ENCODE measurements at regions not wholly inside any gene's neighbourhood (a gene's known extent, or its start where the extent isn't known, plus 50 kb on each side); places are given as distances from the start of the nearest gene placed in this dataset.

DNA sequence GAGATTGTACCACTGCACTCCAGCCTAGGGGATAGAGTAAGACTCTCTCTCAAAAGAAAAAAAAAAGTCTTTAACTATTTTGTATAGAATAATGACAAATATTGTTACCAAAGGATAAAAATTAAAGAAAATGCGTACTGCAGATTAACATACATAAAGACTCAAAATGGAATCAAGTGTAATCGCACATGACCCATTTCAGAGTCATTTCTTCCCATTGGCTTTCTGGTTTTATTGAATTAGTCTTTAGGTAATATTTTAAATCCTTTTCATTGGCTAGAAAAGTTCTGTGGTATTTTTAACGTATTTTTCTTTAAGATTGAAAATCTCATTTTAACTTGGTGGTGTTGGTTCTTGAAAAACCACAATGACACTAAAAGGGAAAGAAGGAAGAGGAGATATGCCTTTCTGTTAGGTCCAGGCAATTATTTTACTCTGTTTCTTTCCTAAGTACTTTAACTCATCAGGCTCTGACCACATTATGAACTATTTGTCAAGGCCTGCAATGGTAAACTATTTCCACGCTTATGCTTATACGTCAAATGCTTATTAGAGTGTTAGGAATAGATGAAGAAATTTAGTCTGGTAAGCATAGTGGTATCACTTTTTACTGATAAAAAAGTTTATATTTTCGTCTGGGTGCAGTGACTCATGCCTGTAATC lies 52.3 kb downstream of the PLEKHG1 start:
- no peak for DNase-seq (ENCODE audit: low read depth in 2 of 2)

DNA sequence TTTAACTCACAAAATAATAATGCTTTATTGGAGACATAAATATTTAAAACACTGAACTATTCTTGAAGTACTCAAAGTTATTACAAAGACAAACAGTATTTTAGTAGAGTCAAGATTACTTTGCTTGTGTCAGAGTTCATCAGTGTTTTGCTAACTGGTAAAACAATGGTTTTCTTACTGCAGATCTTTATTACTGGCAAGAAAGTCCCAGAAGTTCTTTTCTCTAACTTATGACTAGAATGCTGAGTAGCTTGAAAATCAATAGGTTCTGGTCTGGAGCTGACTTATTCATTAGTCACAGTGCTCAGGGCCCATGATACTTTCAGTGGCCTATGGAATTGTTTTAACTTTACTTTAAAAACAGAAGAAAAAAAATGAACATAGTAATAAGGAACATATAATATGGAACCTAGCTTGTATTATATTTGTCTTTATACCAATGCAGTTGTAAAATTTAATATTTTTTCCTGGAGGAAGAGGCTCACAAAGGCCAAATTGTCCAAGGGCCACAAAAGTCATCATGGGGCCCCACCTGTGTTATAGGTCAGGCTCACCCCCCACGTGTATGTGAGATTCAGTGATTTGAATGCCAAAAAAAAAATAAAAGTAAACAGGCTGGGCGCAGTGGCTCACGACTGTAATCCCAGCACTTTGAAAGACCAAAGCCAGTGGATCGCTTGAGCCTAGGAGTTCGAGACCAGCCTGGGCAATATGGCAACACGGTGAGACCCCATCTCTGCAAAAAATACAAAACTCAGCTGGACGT lies 53.3 kb downstream of the PLEKHG1 start:
- DNase-seq (ENCODE audit: low read depth in 2 of 2): no peak

- DNase-seq (ENCODE audit: low read depth in 2 of 2): no peak
Observed at GRCh38 chr6:150654608-150655007, 54.9 kb downstream of the PLEKHG1 start.

GRCh38 chr6:150656156-150656555 lies 56.5 kb downstream of the PLEKHG1 start:
- DNase-seq (ENCODE audit: low read depth in 2 of 2): no peak

GRCh38 chr6:150658421-150658820 lies 58.7 kb downstream of the PLEKHG1 start:
- no peak for DNase-seq (ENCODE audit: low read depth in 2 of 2)

DNA sequence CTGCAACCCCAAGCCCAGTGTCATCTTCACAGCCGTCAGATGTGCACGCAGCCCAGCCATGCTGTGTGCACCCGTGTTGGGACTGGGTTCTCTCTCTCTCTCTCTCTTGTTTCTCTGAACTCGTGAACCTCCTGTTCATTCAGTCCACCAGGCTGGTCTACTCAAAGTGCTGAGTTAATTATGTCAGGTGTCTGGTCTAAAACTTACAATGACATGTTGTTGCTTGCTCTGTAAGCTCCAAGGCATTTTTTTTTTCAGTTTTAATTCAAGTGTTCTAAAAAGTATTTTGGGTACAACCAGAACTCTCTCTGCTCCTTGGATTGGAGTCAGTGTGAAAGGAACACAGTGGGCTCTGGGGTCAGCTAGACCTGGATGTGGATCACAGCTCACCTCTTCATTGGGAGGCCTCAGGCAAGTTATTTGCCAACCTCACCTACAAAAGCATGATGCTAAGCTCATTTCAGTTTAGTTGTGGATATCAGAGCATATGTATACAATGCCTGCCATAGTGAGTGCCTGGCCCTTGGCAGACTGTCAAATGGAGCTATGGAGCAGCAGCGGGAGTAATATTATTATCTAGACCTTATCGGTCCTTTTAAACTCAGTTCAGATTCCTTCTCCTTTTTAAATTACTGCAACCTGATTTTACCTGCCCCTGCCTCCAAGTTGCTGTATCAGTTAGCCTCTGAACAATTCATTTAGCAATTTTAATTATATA lies 59.5 kb downstream of the PLEKHG1 start:
- DNase-seq (ENCODE audit: low read depth in 2 of 2): no peak

DNA sequence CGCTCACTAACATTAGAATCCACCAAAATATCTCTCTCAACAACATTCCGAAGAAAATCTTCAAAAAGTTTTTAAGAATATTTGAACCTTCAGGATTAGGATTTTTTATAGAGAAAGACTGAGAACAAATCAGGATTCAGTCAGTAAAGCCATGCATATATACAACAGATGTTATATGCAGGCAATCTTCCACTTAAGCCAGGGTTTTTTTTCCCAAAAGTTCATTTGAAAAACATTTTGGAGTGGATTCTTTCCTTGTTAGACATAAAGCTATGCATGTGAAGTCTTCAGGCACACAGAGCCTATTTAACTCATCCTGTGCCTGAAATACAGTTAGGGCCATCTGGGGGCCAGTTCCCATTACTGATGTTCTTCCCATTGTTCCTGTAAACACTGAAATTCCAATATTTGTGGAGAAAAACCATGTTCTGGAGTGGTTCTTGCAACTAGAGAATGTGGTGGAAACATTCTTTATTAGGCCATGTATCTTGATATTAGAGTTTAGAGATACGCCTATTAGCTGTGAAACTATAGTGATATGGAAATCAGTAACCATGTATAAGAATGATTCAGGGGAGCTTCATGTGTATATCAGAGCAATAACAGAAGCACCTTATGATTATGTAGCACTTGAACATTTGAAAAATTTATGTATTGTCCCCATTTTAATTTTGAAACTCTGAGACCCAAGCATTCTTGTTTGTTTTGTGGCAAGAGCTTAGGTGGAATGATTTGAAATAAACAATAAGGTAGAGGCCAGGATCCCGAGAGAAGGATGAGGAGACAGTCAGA lies 61.7 kb downstream of the PLEKHG1 start:
- no peak for DNase-seq (ENCODE audit: low read depth in 2 of 2)

GRCh38 chr6:150662814-150663213 lies 63.1 kb downstream of the PLEKHG1 start:
- DNase-seq (ENCODE audit: low read depth in 2 of 2): no peak

GRCh38 chr6:150664091-150664490 lies 64.4 kb downstream of the PLEKHG1 start:
- DNase-seq (ENCODE audit: low read depth in 2 of 2): no peak

GRCh38 chr6:150666071-150666470 lies 66.4 kb downstream of the PLEKHG1 start:
- no peak for DNase-seq (ENCODE audit: low read depth in 2 of 2)

DNA sequence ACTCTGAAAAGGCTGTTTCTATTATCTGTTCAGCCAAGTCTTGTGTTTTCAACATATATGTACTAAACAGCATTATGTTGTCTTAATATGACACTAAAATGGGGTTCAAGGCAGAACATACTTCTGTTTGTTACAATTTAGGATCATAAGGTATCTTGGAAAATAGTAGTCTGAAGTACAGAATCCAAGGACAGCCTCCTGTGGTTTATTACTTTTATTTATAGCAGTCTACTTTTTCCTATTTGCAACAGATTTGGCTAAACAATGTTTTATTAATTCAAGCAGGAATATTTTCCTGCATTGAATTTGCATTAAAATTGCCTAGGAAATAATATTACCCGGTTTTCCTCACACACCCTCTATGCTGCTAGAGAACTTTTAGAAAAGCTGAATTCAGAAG lies 67.7 kb downstream of the PLEKHG1 start:
- no peak for DNase-seq (ENCODE audit: low read depth in 2 of 2)

- DNase-seq (ENCODE audit: low read depth in 2 of 2): no peak
Observed at GRCh38 chr6:150667977-150668716, 68.5 kb downstream of the PLEKHG1 start.

DNA sequence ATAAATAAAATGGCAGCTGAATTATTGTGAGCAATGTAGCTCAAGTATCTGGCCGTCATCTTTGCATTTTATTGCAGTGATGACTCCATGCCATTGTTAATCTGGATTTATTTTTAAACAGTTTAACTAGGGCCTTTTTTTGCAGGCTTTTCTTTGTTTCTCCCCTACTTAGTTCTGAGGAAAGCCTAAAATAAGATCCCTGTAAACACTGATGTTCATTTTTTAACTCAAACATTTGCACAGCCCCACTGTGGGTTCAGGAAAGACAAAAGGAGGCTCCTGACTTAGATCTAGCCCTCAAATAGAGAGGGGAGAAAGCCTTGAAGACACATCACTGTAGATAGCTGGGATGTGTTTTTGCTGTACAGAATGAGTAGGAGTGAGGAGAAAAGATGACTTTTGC lies 69.2 kb downstream of the PLEKHG1 start:
- no peak for DNase-seq (ENCODE audit: low read depth in 2 of 2)

- DNase-seq (ENCODE audit: low read depth in 2 of 2): no peak
Observed at GRCh38 chr6:150670311-150670710, 70.6 kb downstream of the PLEKHG1 start.

- no peak for DNase-seq (ENCODE audit: low read depth in 2 of 2)
Observed at GRCh38 chr6:150672800-150673199, 73.1 kb downstream of the PLEKHG1 start.

DNA sequence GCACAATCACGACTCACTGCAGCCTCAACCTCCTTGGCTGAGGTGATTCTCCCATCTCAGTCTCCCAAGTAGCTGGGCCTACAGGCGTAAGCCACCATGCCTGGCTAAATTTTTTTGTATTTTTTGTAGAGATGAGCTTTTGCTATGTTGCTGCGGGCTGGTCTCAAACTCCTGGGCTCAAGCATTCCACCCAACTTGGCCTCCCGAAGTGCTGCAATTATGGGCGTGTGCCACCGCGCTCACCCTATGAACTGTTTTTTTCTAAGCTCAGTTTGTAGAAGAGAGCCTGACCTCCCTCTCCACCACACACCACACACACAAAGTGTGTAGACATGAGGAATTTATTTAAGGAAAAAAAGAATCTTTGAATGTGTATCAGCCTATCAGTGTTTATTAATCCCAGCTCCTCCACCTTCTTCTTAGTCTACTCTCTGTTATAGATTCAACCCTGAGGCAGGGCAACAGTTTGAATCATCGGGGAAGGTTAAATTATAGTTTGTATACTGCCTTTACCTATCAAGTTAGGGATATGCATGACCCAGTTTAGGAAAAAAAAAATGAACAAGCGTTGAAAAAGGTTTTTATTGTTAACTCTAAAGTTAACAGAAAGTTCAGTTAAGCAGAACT lies 74.1 kb downstream of the PLEKHG1 start:
- DNase-seq (ENCODE audit: low read depth in 2 of 2): no peak

DNA sequence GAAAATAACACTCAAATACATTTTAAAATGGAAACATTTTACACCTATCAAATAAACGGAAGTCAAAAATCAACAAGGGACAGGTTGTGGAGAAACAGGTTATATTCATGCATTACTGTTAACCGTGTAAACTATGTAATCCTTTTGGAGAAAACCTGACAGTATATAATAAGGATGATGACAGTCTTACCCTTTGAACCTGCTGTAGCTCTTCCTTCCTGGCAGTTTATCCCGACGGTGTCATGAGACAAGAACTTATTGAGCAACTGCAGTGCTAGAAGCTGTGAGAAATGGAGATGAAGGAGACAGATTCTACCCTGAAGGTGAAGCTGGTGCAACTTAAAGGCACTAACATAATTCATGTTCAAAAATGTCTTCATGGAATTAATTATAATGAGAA lies 76.7 kb downstream of the PLEKHG1 start:
- no peak for DNase-seq (ENCODE audit: low read depth in 2 of 2)

GRCh38 chr6:150676772-150677171 lies 77.1 kb downstream of the PLEKHG1 start:
- no peak for DNase-seq (ENCODE audit: low read depth in 2 of 2)

DNA sequence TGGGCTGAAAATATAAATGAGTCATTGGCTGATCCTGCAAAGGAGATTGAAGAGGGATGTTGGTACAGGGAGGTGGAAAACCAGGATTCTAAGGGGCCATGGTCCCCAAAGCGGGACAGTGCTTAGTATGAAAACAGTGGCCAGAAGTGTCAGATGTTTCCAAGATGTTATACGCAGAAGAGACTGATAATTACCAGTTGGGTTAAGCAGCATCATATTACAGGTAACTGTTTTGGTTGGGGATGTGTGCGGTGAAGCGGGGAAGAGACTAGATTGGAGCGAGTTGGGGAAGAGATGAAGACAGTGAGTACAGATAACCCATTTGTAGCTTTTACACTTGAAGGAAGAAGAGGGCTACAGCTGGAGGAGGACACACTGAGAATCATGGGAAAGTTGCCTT lies 80.8 kb downstream of the PLEKHG1 start:
- DNase-seq (ENCODE audit: low read depth in 2 of 2): no peak

GRCh38 chr6:150681578-150682395 lies 82.1 kb downstream of the PLEKHG1 start:
- DNase-seq (ENCODE audit: low read depth in 2 of 2): no peak

Measured in stimulated activated CD8-positive, alpha-beta memory T cell treated with anti-CD3 and anti-CD28 coated beads, Interleukin-2, amount 100 ng/mL, for 48 hours (primary cell).